ENCODE measurements at regions not wholly inside any gene's neighbourhood (a gene's known extent, or its start where the extent isn't known, plus 50 kb on each side); places are given as distances from the start of the nearest gene placed in this dataset.

- Histone ChIP-seq H3K4me3 (no peak overlapping the region), H3K4me1 (no peaks in the 10 kb centered on the region), H3K36me3 (no peaks in the 10 kb centered on the region), H3K9me3 (no peaks in the 10 kb centered on the region), H3K27ac (no peak overlapping the region), H3K27me3 (no peaks in the 10 kb centered on the region)
- no peak for TF ChIP-seq CTCF (IDR thresholded peaks at IDR 0.05)
- no peak for DNase-seq (ENCODE audit: low spot score)
Observed at GRCh38 chr11:32317643-32318042, 117.7 kb downstream of the WT1 start.

GRCh38 chr11:32318071-32319055 is 117.0 kb downstream of the WT1 start:
- no peaks in the 10 kb centered on the region for H3K9me3 ChIP-seq
- no peak overlapping the region for H3K4me3 ChIP-seq
- no peaks in the 10 kb centered on the region for H3K36me3 ChIP-seq
- no peak for DNase-seq (ENCODE audit: low spot score)
- no peaks in the 10 kb centered on the region for H3K27me3 ChIP-seq
- no peak for TF ChIP-seq CTCF (IDR thresholded peaks at IDR 0.05)
- no peak overlapping the region for H3K27ac ChIP-seq
- H3K4me1 ChIP-seq: no peaks in the 10 kb centered on the region

- Histone ChIP-seq H3K27ac (no peak overlapping the region), H3K4me3 (no peak overlapping the region), H3K27me3 (no peaks in the 10 kb centered on the region), H3K4me1 (no peaks in the 10 kb centered on the region), H3K36me3 (no peaks in the 10 kb centered on the region), H3K9me3 (no peaks in the 10 kb centered on the region)
- DNase-seq (ENCODE audit: low spot score): no peak
- TF ChIP-seq CTCF (IDR thresholded peaks at IDR 0.05): peak in 1 of 2 donors; percentile 5
Observed at GRCh38 chr11:32323814-32324130, 111.6 kb downstream of the WT1 start.

GRCh38 chr11:32325187-32325586 is 110.2 kb downstream of the WT1 start:
- no peaks in the 10 kb centered on the region for H3K36me3 ChIP-seq
- no peak for TF ChIP-seq CTCF (IDR thresholded peaks at IDR 0.05)
- no peaks in the 10 kb centered on the region for H3K4me1 ChIP-seq
- no peaks in the 10 kb centered on the region for H3K9me3 ChIP-seq
- no peaks in the 10 kb centered on the region for H3K27me3 ChIP-seq
- H3K27ac ChIP-seq: no peak overlapping the region
- H3K4me3 ChIP-seq: no peak overlapping the region
- DNase-seq (ENCODE audit: low spot score): no peak

GRCh38 chr11:32325725-32326124 is 109.6 kb downstream of the WT1 start:
- Histone ChIP-seq H3K9me3 (no peaks in the 10 kb centered on the region), H3K36me3 (no peaks in the 10 kb centered on the region), H3K27me3 (no peaks in the 10 kb centered on the region), H3K4me3 (no peak overlapping the region), H3K27ac (no peak overlapping the region), H3K4me1 (no peaks in the 10 kb centered on the region)
- TF ChIP-seq CTCF (IDR thresholded peaks at IDR 0.05): no peak
- no peak for DNase-seq (ENCODE audit: low spot score)

- H3K9me3 ChIP-seq: no peaks in the 10 kb centered on the region
- DNase-seq (ENCODE audit: low spot score): no peak
- H3K36me3 ChIP-seq: no peaks in the 10 kb centered on the region
- H3K4me1 ChIP-seq: no peaks in the 10 kb centered on the region
- H3K27me3 ChIP-seq: no peaks in the 10 kb centered on the region
- TF ChIP-seq CTCF (IDR thresholded peaks at IDR 0.05): no peak
- no peak overlapping the region for H3K27ac ChIP-seq
- H3K4me3 ChIP-seq: no peak overlapping the region
Observed at GRCh38 chr11:32326522-32326921, 108.8 kb downstream of the WT1 start.
